ACC112 (cell line): ENCODE measurements at regions not wholly inside any gene's neighbourhood (a gene's known extent, or its start where the extent isn't known, plus 50 kb on each side); places are given as distances from the start of the nearest gene placed in this dataset.

Source experiments
- H2AFZ ChIP-seq: fragments of 200-600 bp; sonication (generic); one replicate; pipeline ENCODE4 v1.6.0; 2017; ENCODE audit warnings: antibody characterized with exemption, low read length; ENCODE audit not compliant: unreplicated experiment
- H3K27ac ChIP-seq: fragments of 200-600 bp; sonication (generic); 2 replicates; pipeline ENCODE4 v1.5.1; 2014; ENCODE audit warnings: low read depth, mild to moderate bottlenecking, antibody characterized with exemption, low read length, moderate library complexity
- H3K27me3 ChIP-seq: fragments of 200-600 bp; sonication (generic); 2 replicates; pipeline ENCODE4 v1.6.1; 2014; ENCODE audit warnings: mild to moderate bottlenecking, antibody characterized with exemption, low read length, moderate library complexity, mixed read lengths; ENCODE audit not compliant: insufficient read depth
- H3K36me3 ChIP-seq: fragments of 200-600 bp; sonication (generic); 2 replicates; pipeline ENCODE4 v1.6.1; 2016; ENCODE audit warnings: mild to moderate bottlenecking, antibody characterized with exemption, low read length, moderate library complexity, mixed read lengths; ENCODE audit not compliant: insufficient read depth
- H3K4me1 ChIP-seq: fragments of 200-600 bp; sonication (generic); one replicate; pipeline ENCODE4 v1.6.1; 2016; ENCODE audit warnings: low read length, mixed read lengths; ENCODE audit not compliant: insufficient read depth, unreplicated experiment, control insufficient read depth
- H3K4me3 ChIP-seq: fragments of 200-600 bp; sonication (generic); 2 replicates; pipeline ENCODE4 v1.5.1; 2014; ENCODE audit warnings: mild to moderate bottlenecking, low read depth, low read length
- H3K79me2 ChIP-seq: fragments of 200-600 bp; sonication (generic); one replicate; pipeline ENCODE4 v1.6.0; 2016; ENCODE audit warnings: low read length; ENCODE audit not compliant: control insufficient read depth, unreplicated experiment, insufficient read depth

DNA sequence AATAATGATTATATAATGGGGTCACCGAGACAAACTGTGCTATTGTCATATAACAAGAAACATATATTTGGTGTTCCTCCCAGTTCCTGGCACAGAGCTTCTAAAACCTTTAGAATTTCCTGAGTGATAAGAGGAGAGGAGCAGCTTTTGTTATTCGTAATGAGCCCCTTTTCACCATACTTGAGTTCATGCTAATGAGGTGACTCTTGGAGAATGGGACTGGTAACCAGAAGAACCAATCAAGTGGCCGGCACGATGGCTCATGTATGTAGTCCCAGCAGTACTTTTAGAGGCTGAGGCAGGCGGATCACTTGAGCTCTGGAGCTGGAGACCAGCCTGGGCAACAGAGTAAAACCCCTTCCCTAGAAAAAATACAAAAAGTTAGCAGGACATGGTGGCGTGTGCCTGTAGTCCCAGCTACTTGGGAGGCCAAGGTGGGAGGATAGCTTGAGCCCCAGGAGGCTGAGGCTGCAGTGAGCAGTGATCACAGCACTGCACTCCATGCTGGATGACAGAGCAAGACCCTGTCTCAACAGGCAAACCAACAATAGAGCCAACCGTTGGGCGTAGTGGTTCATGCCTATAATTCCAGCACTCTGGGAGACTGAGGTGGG lies 62.7 kb upstream of the FTH1 start:
- H3K27ac ChIP-seq: no peak overlapping the region
- H3K4me1 ChIP-seq: peaks cover 8% of the 10 kb centered on the region
- H3K36me3 ChIP-seq: no peaks in the 10 kb centered on the region
- no peak overlapping the region for H2AFZ ChIP-seq
- H3K27me3 ChIP-seq: no peaks in the 10 kb centered on the region
- no peak overlapping the region for H3K4me3 ChIP-seq
- H3K79me2 ChIP-seq: no peaks in the 10 kb centered on the region

DNA sequence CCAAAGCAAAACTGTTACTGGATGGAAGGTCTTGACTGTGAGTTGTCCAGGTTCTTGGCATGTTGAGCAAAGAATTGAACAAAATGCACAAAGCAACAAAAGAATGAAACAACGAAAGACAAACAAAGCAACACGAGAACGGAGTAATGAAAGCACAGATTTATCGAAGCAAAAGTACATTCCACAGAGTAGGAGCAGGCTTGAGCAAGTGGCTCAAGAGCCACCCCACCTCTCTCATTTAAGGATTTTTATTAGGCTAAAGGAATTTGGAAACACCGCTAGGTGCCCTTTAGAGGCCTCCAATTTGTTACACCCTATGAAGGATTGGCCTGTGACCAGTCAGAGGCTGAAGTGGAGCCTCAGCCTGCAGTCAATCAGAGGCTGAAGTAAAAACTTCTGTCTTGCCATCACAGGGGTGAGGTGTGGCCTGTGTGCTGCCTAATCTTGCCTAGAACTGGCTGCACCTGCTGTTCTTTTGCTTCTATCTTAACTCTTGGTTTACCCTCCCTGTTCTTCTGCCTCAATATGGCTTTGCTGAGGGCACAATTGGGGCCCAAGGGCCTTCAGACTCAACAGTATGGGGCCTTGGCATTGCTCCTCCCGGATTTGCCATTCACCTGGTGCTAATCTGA lies 59.4 kb upstream of the FTH1 start:
- no peak overlapping the region for H3K4me3 ChIP-seq
- H3K27ac ChIP-seq: no peak overlapping the region
- H2AFZ ChIP-seq: no peak overlapping the region
- H3K4me1 ChIP-seq: peaks cover 12% of the 10 kb centered on the region
- H3K79me2 ChIP-seq: no peaks in the 10 kb centered on the region
- H3K36me3 ChIP-seq: no peaks in the 10 kb centered on the region
- H3K27me3 ChIP-seq: no peaks in the 10 kb centered on the region

DNA sequence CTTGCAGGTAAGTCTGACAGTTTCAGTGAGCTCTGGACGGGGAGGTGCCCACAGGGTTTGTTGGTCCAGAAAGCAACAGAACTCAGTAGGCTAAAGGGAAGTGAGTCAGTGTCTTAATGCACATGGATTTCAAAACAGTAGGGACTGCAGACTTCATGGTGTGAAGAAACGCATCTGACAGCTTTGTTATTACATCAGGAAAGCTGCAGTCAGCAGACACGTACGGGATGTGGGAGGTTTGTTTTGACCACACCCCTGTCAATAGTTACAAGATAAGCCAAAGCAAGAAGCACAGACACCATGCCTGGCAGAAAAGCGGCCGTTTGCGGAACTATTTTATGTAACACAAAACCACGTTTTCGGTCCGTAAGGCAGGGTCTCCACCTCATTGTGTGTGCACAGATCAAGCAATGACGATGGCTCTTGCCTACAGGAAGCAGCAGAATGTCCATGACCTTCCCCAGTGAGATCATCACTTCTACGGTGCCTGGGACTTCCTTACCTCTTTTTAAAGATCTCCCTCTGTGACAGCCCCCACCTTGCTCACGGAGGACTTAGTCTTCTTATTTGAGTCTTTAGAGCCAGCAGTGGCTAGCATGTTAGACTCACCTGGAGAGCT lies 58.2 kb upstream of the FTH1 start:
- H3K27ac ChIP-seq: peak overlapping the region; percentile 82
- H3K36me3 ChIP-seq: no peaks in the 10 kb centered on the region
- H3K4me3 ChIP-seq: no peak overlapping the region
- peaks cover 12% of the 10 kb centered on the region for H3K4me1 ChIP-seq
- peak overlapping the region; percentile 16 for H2AFZ ChIP-seq
- H3K27me3 ChIP-seq: no peaks in the 10 kb centered on the region
- H3K79me2 ChIP-seq: no peaks in the 10 kb centered on the region

DNA sequence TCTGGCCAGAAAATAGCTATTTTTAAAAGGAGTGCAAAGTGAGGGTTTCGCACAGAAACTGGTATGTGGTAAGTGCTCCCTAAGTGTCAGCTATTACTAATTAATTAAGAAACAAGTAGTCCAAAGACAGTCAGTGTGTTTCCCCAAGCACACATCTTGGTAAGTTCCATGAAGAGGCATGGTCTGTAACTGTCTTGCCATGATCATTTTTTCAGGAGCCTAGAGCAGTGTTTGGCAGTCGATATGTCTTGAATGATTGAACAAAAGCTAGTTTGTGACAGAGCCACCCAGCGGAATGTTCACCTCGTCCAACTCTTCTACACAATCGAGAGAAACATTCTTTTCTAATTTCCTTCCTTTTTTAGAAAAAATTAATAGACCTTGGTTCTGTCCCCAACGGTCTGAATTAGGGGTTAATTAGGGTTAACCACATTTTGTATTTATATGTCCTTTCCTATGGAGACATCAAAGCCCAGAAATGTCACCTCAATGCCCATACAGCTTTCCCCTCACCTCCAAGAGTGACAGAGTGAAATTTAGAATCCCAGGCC lies 57.6 kb upstream of the FTH1 start:
- no peak overlapping the region for H3K4me3 ChIP-seq
- H3K27ac ChIP-seq: peak overlapping the region; percentile 82
- H3K36me3 ChIP-seq: no peaks in the 10 kb centered on the region
- no peaks in the 10 kb centered on the region for H3K27me3 ChIP-seq
- H2AFZ ChIP-seq: peak overlapping the region; percentile 16
- peaks cover 12% of the 10 kb centered on the region for H3K4me1 ChIP-seq
- H3K79me2 ChIP-seq: no peaks in the 10 kb centered on the region

DNA sequence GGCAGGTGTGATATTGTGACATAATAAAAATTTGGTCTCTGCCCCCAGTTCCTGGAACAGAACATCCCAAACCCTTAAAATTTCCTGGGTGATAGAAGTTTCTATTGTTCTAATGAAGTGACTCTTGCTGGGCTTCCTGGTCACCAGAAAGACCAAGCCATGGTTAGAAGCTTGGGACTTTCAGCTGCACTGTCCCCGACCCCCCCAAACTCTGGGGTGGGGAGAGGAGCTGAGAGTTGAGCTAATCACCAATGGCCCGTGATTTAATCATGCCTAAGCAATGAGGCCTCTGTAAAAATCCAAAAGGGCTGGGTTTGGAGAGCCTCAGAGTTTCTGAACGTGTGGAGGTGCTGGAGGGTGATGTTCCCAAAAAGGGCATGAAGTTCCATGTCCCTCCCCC lies 54.8 kb upstream of the FTH1 start:
- H2AFZ ChIP-seq: no peak overlapping the region
- no peaks in the 10 kb centered on the region for H3K79me2 ChIP-seq
- no peak overlapping the region for H3K27ac ChIP-seq
- H3K27me3 ChIP-seq: no peaks in the 10 kb centered on the region
- peaks cover 12% of the 10 kb centered on the region for H3K4me1 ChIP-seq
- no peaks in the 10 kb centered on the region for H3K36me3 ChIP-seq
- H3K4me3 ChIP-seq: no peak overlapping the region

DNA sequence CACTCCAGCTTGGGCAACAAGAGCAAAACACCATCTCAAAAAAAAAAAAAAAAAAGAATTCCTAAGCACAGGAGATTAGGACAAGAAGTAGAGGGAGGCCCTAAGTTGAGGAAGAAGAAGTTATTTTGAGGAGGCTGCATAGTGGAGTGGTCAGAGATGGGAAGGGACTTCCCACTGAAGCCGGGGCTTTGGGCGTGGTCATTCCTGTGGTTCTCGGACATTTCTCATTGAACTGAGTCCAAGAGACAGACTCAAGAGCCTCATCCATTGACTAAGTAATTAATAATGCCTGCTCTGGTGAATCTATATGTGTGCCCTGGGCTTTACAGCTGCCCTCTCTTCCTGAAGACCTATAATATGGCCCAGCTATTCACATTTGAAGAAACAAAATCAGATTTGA lies 53.2 kb upstream of the FTH1 start:
- H3K27me3 ChIP-seq: no peaks in the 10 kb centered on the region
- H3K79me2 ChIP-seq: no peaks in the 10 kb centered on the region
- H3K36me3 ChIP-seq: no peaks in the 10 kb centered on the region
- H3K27ac ChIP-seq: no peak overlapping the region
- peaks cover 9% of the 10 kb centered on the region for H3K4me1 ChIP-seq
- H2AFZ ChIP-seq: no peak overlapping the region
- no peak overlapping the region for H3K4me3 ChIP-seq

DNA sequence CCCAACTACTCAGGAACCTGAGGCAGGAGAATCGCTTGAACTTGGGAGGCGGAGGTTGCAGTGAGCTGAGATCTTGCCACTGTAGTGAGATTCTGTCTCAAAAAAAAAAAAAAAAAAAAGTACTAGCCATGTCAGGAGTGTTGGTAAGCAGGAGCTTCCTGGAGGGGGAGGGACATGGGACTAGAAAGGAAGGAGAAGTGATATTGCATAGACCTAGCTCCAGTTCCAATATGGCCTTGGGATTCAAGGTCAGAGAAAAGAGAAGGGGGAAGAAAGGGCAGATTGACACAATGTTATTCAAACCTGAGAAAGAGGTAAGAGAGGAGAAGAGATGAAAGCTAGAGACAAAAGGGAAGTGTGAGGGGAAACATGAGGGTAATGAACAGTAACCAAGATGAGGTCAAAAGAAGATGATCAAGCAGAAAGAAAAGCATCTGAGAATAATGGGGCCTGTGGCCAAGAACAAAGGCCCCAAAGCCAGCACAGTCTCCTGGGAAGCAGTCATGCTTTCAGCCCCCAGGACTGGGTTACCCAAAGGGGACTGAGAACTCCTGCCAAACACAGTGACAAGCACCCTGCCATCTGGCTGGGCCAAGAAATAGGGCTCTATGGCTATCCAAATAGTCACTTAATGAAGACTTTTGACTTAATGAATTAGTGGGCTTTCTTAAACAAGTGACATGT lies 51.7 kb upstream of the FTH1 start:
- Histone ChIP-seq H3K27ac (no peak overlapping the region), H2AFZ (no peak overlapping the region), H3K27me3 (no peaks in the 10 kb centered on the region), H3K4me1 (peaks cover under 1% of the 10 kb centered on the region), H3K36me3 (no peaks in the 10 kb centered on the region), H3K79me2 (no peaks in the 10 kb centered on the region), H3K4me3 (no peak overlapping the region)

DNA sequence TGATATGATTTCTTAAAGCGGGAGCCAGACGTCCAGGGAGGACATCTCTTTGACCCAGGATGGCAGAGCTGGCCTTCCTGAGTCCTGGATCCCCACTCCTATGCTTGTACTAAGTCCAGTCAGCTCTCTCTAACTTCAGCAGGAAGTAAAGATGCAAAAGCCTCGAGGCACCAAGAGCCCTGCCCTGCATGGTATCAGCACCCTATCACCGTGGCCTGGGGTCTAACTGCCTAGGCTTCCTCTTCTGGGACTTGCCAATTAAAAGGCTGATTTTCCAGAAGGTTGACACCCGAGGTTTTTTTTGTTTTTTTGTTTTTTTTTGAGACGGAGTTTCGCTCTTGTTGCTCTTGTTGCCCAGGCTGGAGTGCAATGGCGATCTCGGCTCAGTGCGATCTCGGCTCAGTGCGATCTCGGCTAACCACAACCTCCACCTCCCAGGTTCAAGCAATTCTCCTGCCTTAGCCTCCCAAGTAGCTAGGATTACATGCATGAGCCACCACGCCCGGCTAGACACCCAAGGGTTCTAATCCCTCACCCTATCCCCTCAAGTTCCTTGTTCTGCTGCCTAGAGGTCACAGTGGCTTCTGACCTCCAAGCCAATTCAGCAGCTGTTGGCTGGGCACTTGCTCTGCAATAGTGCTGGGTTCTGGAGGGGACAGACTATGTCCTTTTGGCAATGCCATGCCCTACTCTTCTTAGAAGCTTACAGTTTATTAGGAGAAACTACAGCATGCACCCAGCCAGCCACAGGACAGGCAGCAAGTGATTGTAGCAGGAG lies 50.6 kb upstream of the FTH1 start:
- Histone ChIP-seq H3K79me2 (no peaks in the 10 kb centered on the region), H3K27ac (no peak overlapping the region), H3K36me3 (no peaks in the 10 kb centered on the region)

More for the DNA sequence above, 50.6 kb upstream of the FTH1 start:
- Histone ChIP-seq H3K27me3 (no peaks in the 10 kb centered on the region), H2AFZ (no peak overlapping the region), H3K4me3 (no peak overlapping the region), H3K4me1 (peaks cover 11% of the 10 kb centered on the region)
